ENCODE measurements at regions not wholly inside any gene's neighbourhood (a gene's known extent, or its start where the extent isn't known, plus 50 kb on each side); places are given as distances from the start of the nearest gene placed in this dataset.

- ChIA-PET CTCF (no interaction called here), POLR2A (no interaction called here)
- Histone ChIP-seq H3K4me1 (ENCODE audit: control insufficient read depth in 1 of 2, insufficient read depth in 2 of 2, low read depth in 1 of 2, low read length in 1 of 2) (no peaks in the 10 kb centered on the region), H3K79me2 (ENCODE audit: insufficient read depth) (no peaks in the 10 kb centered on the region), H3K9ac (no peak overlapping the region), H3K4me3 (ENCODE audit: low read depth in 2 of 2, low read length in 1 of 2) (no peak overlapping the region), H4K20me1 (ENCODE audit: insufficient read depth) (no peaks in the 10 kb centered on the region), H3K9me3 (no peaks in the 10 kb centered on the region), H3K9me2 (no peaks in the 10 kb centered on the region), H3K36me3 (replicated peaks in 1 of 2; ENCODE audit: control insufficient read depth in 1 of 2, insufficient read depth in 2 of 2, low read length in 1 of 2) (no peaks in the 10 kb centered on the region), H2AFZ (ENCODE audit: low read depth) (no peak overlapping the region), H3K4me2 (no peak overlapping the region), H3F3A (replicated peaks; ENCODE audit: insufficient read depth) (no peaks in the 10 kb centered on the region), H3K27ac (ENCODE audit: low read depth in 2 of 2, low read length in 1 of 2) (no peak overlapping the region), H3K27me3 (ENCODE audit: insufficient read depth) (no peaks in the 10 kb centered on the region)
- 28% methylated on average over 4 of the region's 4 CpGs for WGBS (ENCODE audit: low lambda C conversion rate)
- TF ChIP-seq MEF2A (IDR thresholded peaks at IDR 0.05; ENCODE audit: borderline replicate concordance, low read depth) (no peak), POLR2AphosphoS5 (IDR thresholded peaks at IDR 0.05; ENCODE audit: low read depth, low read length) (no peak), SMC3 (IDR thresholded peaks at IDR 0.05; ENCODE audit: low read depth, low read length) (no peak), SIN3A (IDR thresholded peaks at IDR 0.05; ENCODE audit: borderline replicate concordance, low read depth, low read length) (no peak), NRF1 (IDR thresholded peaks at IDR 0.05; ENCODE audit: low read depth, low read length) (no peak), PBX3 (IDR thresholded peaks at IDR 0.05) (no peak), GATA2 (CRISPR knock-in tag; IDR thresholded peaks at IDR 0.05) (no peak), RCOR1 (IDR thresholded peaks at IDR 0.05; ENCODE audit: low read length) (no peak), RAD21 (IDR thresholded peaks at IDR 0.05; ENCODE audit: low read length) (no peak), CHD2 (IDR thresholded peaks at IDR 0.05; ENCODE audit: low read length, partially characterized antibody) (no peak), RFX5 (IDR thresholded peaks at IDR 0.05; ENCODE audit: low read length) (no peak), TEAD4 (IDR thresholded peaks at IDR 0.05; ENCODE audit: borderline replicate concordance, insufficient read depth) (no peak), TCF12 (IDR thresholded peaks at IDR 0.05) (no peak)
- DNase-seq, result no peak
Observed at GRCh38 chr20:6245436-6245835, 122.6 kb upstream of the FERMT1 start.

- H3K27me3 ChIP-seq (ENCODE audit: insufficient read depth), result no peaks in the 10 kb centered on the region
- H3K9me3 ChIP-seq, result no peaks in the 10 kb centered on the region
- no peaks in the 10 kb centered on the region for H3F3A ChIP-seq (replicated peaks; ENCODE audit: insufficient read depth)
- H3K9me2 ChIP-seq, result no peaks in the 10 kb centered on the region
- no peak overlapping the region for H3K4me2 ChIP-seq
- no peaks in the 10 kb centered on the region for H4K20me1 ChIP-seq (ENCODE audit: insufficient read depth)
- ChIA-PET CTCF (no interaction called here), POLR2A (no interaction called here)
- no peak overlapping the region for H2AFZ ChIP-seq (ENCODE audit: low read depth)
- H3K79me2 ChIP-seq (ENCODE audit: insufficient read depth), result no peaks in the 10 kb centered on the region
- TF ChIP-seq SMC3 (IDR thresholded peaks at IDR 0.05; ENCODE audit: low read depth, low read length) (no peak), USF2 (IDR thresholded peaks at IDR 0.05; ENCODE audit: borderline replicate concordance, low read depth, low read length) (no peak), REST (IDR thresholded peaks at IDR 0.05; ENCODE audit: low read depth, low read length) (no peak), RCOR1 (IDR thresholded peaks at IDR 0.05; ENCODE audit: low read length) (no peak), GATA2 (CRISPR knock-in tag; IDR thresholded peaks at IDR 0.05) (no peak), RAD21 (IDR thresholded peaks at IDR 0.05; ENCODE audit: low read length) (no peak), TAF1 (IDR thresholded peaks at IDR 0.05; ENCODE audit: borderline replicate concordance, low read depth, low read length) (no peak), NRF1 (IDR thresholded peaks at IDR 0.05; ENCODE audit: low read depth, low read length) (no peak), SIN3A (IDR thresholded peaks at IDR 0.05; ENCODE audit: borderline replicate concordance, low read depth, low read length) (no peak), USF1 (IDR thresholded peaks at IDR 0.05; ENCODE audit: borderline replicate concordance, low read depth) (no peak), JUND (IDR thresholded peaks at IDR 0.05) (no peak)
- H3K36me3 ChIP-seq (replicated peaks in 1 of 2; ENCODE audit: control insufficient read depth in 1 of 2, insufficient read depth in 2 of 2, low read length in 1 of 2), result no peaks in the 10 kb centered on the region
- H3K4me1 ChIP-seq (ENCODE audit: control insufficient read depth in 1 of 2, insufficient read depth in 2 of 2, low read depth in 1 of 2, low read length in 1 of 2), result no peaks in the 10 kb centered on the region
- H3K4me3 ChIP-seq (ENCODE audit: low read depth in 2 of 2, low read length in 1 of 2), result no peak overlapping the region
- H3K9ac ChIP-seq, result no peak overlapping the region
- H3K27ac ChIP-seq (ENCODE audit: low read depth in 2 of 2, low read length in 1 of 2), result no peak overlapping the region
- no peak for DNase-seq
- 75% methylated on average over 1 of the region's 1 CpG for WGBS (ENCODE audit: low lambda C conversion rate)
Observed at GRCh38 chr20:6241591-6241990, 118.8 kb upstream of the FERMT1 start.

All from SK-N-SH (cell line).